HG02763 (cell line): ENCODE measurements at regions not wholly inside any gene's neighbourhood (a gene's known extent, or its start where the extent isn't known, plus 50 kb on each side); places are given as distances from the start of the nearest gene placed in this dataset.
"Not testable (repeated sequence)": the region's sequence is repeated elsewhere in the genome, so short reads cannot be mapped to it uniquely, and the experiment has no call there.

Experiments
- ATAC-seq: cut with Tn5 transposase; IDR thresholded peaks from one replicate; pipeline ENCODE4 v1.9.1; 2021; ENCODE audit warnings: mild to moderate bottlenecking, moderate library complexity; ENCODE audit not compliant: unreplicated experiment

- no peak for ATAC-seq
These were observed 297.2 kb upstream of the CRBN start for GRCh38 chr3:3476669-3477068.

- no peak for ATAC-seq
These were observed 289.1 kb upstream of the CRBN start for GRCh38 chr3:3468596-3468995.

- no peak for ATAC-seq
These were observed 284.6 kb upstream of the CRBN start for GRCh38 chr3:3464131-3464530.

GRCh38 chr3:3461317-3461716, 281.8 kb upstream of the CRBN start:
- ATAC-seq = no peak

GRCh38 chr3:3448468-3448867, 269.0 kb upstream of the CRBN start:
- no peak for ATAC-seq

GRCh38 chr3:3447641-3448040, 268.1 kb upstream of the CRBN start:
- ATAC-seq = no peak

- ATAC-seq = no peak
These were observed 266.8 kb upstream of the CRBN start for GRCh38 chr3:3446251-3446650.

GRCh38 chr3:3443482-3443881, 264.0 kb upstream of the CRBN start:
- no peak for ATAC-seq

GRCh38 chr3:3433711-3434110, 254.2 kb upstream of the CRBN start:
- no peak for ATAC-seq

GRCh38 chr3:3429841-3430240, 250.3 kb upstream of the CRBN start:
- ATAC-seq = no peak

- ATAC-seq = not testable (repeated sequence)
These were observed 228.2 kb upstream of the CRBN start for GRCh38 chr3:3407707-3408106.

GRCh38 chr3:3405131-3405530, 225.6 kb upstream of the CRBN start:
- ATAC-seq = no peak

- ATAC-seq = no peak
These were observed 224.2 kb upstream of the CRBN start for GRCh38 chr3:3403700-3404099.

- ATAC-seq = no peak
These were observed 213.5 kb upstream of the CRBN start for GRCh38 chr3:3392946-3393345.

- no peak for ATAC-seq
These were observed 204.0 kb upstream of the CRBN start for GRCh38 chr3:3383461-3383860.

GRCh38 chr3:3372210-3372777, 192.8 kb upstream of the CRBN start:
- ATAC-seq = no peak

- no peak for ATAC-seq
These were observed 188.8 kb upstream of the CRBN start for GRCh38 chr3:3368306-3368705.

- ATAC-seq = no peak
These were observed 186.9 kb upstream of the CRBN start for GRCh38 chr3:3366386-3366785.

- no peak for ATAC-seq
These were observed 186.2 kb upstream of the CRBN start for GRCh38 chr3:3365716-3366115.

GRCh38 chr3:3356846-3357245, 177.4 kb upstream of the CRBN start:
- no peak for ATAC-seq

- no peak for ATAC-seq
These were observed 176.0 kb upstream of the CRBN start for GRCh38 chr3:3355442-3355841.

GRCh38 chr3:3353153-3353552, 173.7 kb upstream of the CRBN start:
- ATAC-seq = peak; percentile 79

- no peak for ATAC-seq
These were observed 171.7 kb upstream of the CRBN start for GRCh38 chr3:3351226-3351625.

GRCh38 chr3:3347056-3347455, 167.6 kb upstream of the CRBN start:
- not testable (repeated sequence) for ATAC-seq
